Glomerular visceral epithelial cell (primary cell): ENCODE measurements at regions not wholly inside any gene's neighbourhood (a gene's known extent, or its start where the extent isn't known, plus 50 kb on each side); places are given as distances from the start of the nearest gene placed in this dataset.
"Not testable (repeated sequence)": the region's sequence is repeated elsewhere in the genome, so short reads cannot be mapped to it uniquely, and the experiment has no call there.

Experiments
- DNase-seq: peaks from one replicate; pipeline ENCODE4 v3.0.0-alpha.2; 2016; ENCODE audit errors: extremely low spot score

DNA sequence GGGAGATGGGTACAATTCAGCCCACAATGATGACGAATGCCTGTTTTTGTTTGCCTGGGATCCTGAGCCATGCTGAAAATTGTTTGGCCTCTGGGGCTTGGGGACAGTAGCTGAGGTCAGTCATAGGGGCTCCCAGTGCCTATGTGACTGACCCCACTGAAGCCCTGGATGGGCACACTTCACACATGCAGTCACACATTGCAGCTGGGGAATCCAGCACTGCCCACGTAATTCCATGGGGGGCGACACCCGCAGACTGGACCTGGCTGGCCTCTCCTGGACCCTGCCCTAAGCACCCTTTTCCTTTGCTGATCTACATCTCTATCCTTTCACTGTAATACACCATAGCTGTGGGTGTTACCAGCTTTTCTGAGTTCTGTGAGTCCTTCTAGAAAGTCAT is 295.2 kb upstream of the HS6ST1 start:
- no peak for DNase-seq

DNA sequence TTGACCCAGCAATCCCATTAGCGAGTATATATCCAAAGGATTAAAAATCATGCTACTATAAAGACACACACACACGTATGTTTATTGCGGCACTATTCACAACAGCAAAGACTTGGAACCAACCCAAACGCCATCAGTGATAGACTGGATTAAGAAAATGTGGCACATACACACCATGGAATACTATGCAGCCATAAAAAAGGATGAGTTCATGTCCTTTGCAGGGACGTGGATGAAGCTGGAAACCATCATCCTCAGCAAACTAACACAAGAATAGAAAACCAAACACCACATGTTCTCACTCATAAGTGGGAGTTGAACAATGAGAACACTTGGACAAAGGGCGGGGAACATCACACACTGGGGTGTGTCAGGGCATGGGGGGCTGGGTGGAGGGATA is 296.2 kb upstream of the HS6ST1 start:
- not testable (repeated sequence) for DNase-seq

DNA sequence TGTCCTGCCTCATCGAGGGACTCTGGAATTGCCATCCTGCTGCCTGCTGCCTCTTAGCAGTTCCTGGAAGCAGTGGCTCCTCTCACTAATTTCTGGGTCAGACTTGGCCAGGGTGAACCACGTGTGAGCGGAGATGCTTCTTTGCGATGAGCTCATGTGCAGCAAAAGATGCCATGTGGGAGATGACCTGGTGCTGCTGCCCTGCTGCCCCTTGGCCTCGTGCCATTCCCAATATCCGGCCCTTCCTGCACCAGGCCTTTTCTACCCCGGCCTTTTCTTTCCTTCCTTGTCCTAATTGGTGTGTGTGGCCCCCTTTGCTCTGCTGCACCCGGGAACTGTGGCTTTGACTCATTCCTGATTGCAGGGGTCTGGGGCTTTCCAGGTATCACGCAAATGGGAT is 296.9 kb upstream of the HS6ST1 start:
- no peak for DNase-seq

DNA sequence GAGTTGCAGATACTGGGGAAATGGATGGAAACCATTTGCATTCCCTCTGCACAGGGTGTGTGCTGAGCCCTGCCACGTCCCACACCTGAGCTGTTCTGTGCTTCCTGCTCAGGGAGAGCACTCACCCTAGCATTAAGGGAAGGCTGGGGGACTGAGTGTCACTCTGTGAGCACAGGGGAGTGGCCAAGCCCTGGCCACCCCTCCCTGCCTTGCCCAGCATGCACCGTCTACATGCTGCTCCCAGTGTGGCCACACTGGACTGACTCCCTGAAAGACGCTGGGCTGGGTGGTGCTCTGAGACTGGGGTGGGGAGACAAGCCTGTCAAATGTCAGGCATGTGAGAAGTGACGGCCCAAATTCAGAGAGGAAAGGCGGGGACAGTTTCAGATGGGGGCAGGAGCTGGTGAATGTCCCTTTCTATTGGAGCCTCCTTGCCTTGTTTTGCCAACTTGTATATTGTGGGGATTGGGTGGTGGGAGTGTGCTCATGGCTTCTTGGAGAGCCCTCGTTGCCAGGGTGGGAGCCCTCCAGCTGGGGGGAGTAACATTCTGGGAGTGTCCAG is 298.4 kb upstream of the HS6ST1 start:
- DNase-seq, result no peak

DNA sequence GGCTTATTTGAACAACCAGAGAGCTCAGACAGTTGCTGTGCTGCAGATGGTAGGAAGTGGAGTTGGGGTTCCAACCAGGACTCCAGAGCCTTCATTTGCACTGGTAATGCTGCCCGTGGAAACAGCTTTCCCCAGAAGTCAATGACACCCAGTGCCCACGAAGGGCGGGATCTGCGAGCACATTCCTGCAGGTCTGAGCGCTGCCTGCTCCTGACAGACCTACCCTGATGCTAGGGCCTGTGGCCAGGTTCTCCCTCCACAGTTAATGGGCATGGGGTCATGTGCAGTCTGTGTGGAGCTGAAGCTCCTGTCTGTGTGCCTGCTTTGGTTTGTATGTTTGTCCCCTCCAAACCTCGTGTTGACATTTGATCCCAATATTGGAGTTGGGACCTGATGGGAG is 299.0 kb upstream of the HS6ST1 start:
- DNase-seq, result no peak

DNA sequence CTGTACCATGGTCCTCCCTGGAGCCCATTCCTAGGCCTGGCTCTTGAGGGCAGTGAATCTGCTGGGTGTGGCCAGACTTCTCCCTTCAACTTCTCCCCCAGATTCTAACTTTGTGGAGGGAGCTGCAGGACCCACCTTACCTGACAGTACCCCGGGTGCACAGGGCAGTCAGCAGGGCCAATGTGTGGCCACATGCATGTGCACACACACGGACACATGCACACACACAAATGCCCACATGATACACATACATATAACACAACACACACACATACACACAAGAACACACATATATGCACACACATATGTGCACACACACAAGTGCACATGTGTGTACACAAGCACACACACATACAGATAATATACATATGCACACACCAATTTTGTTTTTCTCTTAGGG is 300.0 kb upstream of the HS6ST1 start:
- DNase-seq, result no peak

DNA sequence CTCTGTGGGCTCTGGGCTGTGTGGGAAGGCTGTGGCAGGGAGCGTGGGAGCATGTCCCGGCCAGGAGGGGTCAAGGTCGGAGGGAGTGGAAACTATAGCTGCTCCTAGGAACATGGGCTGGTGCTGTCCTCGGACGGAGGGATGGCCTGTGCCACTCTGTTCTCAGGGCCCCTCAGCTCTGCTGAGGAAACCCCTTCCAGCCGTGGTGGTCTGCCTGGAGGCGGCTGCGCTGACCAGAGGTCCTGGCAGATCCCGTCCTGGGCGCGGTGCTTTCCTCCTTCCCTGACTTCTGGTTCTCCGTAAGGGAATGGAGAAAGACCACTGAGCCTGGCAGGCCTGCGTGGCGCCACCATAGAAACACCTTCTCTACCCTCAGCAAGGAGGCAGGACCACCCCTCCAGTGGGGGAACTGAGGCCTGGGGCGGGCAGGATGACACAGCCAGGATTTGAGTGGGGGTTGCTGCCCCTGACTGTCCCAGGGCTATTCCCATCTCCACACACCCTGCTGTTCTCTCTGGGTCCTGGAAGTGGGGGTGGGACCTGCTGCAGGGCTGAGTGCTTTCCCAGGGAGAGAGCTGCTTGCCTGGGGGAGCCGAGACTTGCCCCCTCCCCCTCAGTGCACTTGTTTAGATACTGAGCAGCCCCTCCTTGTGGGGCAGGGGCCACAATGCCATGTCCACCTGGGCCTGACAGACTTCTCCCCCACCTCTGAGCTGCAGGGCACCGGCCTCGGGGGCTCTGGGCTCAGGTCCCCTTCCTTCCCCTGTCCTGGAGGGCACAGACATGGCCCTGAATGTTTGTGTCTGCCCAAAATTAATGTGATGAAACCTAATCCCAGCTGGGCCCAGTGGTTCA is 301.0 kb upstream of the HS6ST1 start:
- no peak for DNase-seq

DNA sequence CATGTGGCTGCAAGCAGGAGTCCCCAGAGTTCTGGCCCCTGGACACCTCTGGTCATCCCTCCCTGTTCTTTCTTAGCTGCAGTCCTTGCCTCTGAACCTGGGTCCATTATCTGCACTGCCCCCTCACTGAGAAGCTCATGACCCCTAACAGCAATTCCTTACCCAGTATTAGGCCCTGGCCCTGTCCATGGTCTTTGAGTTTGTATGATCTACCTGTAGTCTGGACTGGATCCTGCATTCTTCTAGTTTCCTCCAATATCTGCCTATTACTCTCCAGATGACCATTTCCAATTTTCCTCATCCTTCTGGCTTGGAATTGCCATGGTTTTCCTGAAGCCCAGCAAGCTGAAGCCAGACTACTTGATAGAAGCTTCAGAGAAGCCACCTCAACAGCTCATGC is 302.4 kb upstream of the HS6ST1 start:
- no peak for DNase-seq

DNA sequence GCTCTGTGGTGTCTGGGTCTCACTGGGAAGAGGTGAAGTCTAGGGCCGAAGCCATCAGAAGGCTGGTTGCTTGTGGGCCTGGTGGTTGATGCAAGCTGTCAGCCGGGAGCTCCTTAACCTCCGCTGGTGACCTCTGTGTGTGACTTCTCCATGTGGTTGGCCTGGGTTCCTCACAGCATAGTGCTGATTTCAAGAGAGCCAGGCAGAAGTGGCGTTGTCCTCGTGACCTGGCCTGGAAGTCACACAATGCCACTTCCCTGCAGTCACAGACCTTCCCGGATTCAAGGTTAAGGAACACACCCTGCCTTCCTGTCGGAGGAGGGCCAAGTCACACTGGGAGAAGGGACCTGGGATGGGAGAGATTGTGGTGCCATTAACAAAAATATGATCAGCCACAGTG is 303.7 kb upstream of the HS6ST1 start:
- no peak for DNase-seq

DNA sequence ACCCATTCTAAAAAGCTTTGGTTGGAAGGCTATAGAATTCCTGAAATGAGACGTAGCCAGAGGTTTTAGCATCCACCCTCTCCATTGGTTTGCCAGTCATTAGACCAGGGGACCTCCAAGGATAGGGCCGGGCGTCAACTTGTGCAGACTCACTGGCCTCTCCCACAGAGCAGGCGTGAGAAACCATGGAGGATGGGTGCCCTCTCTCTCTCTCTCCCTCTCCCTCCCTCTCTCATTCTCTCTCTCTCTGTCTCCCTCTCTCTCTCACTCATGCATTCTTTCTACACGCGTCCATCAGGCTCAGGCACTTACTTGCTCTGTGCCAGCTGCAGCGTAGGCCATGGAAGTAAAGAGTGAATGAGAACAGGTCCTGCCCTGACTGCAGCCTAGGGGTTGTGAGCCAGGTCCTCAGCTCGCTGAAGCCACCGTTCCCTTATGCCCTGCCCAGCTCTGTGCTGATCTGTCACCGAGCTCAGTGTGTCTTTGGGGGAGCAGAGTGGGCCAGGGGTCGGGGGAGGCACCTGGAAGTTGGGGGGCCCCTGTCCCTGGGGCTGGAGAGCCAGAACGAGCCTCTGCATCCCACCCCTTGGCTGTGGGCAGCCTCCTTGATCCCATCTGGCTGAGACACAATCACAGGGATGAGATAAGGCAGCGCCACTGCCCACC is 304.4 kb upstream of the HS6ST1 start:
- DNase-seq, result no peak

DNA sequence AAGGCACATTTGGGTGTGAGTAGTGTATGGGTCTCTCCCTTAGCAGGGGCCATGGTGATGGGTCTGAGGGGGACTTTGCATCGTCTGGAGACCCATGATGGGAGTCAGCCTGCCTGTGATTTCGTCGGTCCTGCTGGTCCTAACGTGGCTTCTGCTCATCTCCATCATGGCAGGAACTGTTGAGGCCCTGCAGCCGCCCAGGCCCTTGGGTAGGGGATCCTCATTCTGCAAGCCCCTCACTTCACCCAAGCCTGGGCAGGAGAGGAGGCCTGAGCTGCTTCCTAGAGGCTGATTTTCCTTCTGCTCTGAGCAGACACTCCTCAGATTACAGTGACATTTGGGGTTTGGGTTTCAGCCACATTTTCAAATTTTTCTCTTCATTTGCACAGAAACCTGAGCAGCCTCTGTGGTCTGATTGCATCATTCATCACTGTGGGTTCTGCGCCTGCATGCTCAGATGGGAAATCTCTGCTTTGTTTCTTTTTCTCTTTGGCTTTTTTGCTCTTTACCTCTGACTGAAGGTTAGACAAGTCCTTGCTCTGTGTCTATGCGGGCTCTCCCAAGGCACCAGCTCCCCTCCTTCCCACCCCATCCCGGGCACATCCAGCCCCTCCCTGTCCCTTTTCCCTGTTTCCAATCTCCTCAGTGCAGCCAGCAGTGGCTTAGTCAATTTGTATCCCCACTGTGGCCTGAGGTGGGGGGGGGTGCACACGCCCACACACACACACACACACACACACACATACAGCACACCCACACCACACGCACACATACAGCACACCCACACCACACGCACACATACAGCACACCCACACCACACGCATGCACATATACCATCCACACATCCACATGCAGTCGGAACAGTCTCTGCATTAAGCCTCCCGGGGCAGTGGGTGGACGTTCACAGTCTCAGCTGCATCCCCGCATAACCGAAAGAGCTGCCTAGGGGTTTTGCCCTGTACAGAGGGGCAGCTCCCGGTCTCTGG is 305.4 kb upstream of the HS6ST1 start:
- no peak for DNase-seq

DNA sequence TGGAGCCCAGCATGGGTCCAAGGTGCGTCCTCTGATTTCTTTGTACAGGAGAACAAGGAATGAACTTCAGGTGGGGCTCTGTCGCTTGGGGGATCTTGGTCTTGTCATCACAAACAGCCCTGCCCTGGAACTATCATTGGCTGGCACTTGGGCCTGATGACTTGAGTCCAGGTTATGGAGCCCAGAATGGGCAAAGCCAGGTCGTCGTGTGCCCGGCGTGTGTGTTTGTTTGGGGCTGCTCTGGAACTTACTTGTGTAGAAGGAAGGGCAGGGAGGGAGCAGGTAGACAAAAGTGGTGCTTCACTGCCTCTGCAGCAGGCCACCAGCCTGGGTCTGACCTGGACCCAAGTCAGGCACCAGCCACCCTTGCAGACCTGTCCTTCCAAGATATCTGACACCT is 306.3 kb upstream of the HS6ST1 start:
- DNase-seq, result no peak

DNA sequence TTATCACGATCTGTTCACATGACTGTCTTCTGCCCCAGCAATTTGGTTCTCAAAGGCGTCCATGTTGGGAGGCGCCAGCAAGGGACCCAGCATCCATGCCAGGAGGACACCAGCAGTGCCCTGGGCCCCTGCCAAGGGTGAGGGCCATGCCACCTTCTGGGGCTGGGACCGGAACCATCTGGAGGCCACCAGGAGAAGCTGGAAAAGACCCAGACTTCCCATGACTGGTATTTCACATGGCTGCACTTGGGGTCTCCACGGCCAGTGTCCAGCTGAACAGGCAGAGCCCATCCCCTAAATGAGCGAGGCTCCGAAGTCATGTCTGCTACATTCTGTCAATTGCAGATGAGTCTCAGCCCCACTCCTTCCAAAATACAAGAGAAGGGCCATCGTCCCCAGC is 306.8 kb upstream of the HS6ST1 start:
- DNase-seq, result no peak

DNA sequence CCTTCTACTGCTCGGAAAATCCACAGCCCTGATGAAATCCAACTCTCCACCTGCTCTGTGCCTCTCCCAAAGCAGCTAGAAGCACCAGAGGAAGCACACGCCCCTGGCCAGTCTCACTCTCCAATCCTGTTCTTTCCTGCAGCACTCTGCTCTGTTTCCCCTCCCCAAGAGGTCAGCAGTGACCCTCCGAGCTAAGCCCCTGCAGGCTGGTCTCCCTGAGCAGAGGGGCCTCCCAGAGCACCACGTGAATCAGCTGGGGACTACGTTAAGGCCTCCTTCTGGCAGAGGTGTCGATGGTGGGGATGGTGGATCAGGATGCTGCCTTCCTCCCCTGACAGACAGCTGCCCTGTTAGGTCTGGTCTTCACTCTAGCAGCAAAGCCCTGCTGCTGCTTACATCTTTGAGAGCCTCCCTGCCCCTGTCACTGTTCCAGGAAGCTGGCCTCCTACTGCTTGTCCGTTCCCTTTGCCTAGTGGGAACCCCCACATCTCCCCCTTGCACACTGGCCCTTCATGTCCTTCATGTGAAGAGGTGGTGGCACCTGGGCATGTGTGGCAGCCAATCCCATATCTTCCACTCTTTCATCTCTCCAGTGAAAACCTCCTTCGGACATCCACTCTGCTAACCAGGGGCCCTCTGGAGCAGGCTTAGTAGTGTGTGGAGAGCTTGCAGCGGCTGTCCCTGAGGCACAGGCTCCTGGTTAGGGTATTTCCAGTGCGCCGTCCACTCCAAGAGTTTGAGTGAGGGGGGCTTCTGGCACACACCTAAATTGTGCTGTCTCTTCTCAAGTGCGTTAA is 307.5 kb upstream of the HS6ST1 start:
- no peak for DNase-seq

DNA sequence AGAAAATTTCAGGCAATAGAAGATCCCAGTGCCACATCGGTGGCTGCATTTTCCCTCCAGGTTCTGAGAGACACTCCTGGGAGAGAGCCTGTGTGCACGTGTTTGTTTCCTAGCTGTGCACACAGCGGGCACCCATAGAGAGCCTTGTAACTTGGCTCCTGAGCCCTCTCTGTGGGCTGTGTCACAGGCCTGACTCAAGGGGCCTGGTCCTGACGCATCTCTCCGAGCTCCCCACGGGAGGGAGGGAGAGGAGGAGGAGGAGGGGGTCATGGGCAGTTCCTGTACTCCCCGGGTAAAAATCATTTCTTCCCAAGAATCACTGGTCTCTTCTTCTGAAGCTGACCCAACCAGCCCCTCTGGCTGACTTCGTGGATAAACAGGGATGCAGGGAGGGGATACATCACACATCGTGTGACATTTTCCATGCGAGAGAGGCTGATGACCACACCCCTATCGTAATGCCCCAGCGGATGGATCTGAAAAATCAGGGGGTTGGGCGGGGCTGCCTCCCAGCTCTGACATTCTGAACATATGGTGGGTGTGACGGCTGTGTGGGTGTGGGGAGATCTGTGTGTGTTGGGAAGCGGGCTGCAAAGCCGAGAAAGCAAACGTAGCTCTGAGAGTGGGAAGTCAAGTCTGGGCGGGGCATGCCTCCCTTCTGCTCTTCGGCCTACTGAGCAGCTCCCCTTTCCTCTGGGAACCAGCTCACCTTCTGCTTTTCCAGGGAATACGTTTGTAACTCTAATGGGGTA is 308.3 kb upstream of the HS6ST1 start:
- DNase-seq, result no peak

DNA sequence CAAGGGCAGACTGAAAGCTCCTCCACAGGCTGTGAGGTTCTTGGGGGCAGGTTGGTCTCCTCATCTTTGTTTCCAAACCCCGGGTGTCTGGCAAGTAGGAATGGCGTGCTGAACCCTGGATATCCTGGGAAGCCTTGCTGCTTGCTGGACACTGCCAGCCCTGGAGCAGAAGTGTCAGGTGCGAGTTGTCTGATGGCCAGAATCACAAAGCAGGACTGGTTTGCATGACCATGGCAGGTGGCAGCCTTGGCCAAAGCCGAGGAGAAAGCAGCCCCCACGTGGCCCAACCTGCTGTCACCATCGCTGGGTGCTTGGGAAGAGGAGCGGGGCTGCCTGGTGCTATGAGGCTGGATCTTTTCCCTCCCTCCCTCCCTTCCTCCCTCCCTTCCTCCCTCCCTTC is 309.5 kb upstream of the HS6ST1 start:
- DNase-seq, result no peak

DNA sequence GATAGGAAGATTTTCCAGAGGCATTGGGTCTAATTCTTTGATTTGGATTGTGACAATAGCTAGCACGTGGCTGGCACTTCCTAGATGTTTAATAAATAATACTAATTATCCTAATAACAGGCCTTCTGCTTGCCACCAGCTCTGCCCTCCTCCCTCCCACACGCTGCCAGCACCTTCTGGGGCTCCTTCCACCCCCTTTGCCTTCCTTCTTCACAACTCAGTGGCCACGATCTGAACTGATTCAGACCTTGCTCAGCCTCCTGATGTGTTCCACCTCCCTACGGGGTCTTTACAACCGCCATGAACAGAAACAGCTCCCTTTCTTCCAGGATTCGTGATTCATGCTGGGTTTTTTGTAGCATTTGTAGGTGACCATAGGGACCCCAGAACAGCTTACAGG is 310.3 kb upstream of the HS6ST1 start:
- DNase-seq, result no peak

DNA sequence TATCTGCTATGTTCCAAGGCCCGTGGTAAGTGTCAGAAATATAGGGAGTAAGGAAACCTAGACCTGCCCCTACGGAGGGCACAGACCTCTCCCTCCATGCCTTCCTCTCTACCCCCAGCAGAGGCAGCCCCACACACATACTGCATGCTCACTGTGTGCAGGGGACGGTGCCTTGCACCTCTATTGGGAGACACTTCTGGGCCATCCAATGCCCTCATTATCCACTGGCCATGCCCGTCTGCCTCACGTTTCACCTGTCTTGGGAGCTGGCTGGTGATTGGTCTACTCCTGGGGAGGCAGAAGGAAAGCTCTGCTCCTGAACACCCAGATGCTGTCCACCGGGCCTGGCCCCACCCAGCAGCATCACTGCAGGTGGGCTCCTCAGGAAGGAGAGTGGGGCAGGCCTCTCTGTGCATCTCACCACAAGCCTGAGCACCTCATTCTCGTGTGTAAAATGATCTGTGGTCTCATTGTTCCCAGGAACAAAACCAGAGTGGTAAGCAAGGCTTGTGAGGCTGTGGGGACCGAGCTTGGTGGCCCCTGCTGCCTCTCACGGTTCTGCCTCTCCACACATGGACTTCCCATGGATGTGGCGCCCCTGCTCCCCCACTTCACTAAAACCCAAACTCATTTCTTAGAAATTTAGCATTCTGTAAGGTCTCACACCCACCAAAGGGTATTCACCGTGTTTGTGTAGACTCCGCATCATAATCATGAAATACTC is 312.5 kb upstream of the HS6ST1 start:
- no peak for DNase-seq

DNA sequence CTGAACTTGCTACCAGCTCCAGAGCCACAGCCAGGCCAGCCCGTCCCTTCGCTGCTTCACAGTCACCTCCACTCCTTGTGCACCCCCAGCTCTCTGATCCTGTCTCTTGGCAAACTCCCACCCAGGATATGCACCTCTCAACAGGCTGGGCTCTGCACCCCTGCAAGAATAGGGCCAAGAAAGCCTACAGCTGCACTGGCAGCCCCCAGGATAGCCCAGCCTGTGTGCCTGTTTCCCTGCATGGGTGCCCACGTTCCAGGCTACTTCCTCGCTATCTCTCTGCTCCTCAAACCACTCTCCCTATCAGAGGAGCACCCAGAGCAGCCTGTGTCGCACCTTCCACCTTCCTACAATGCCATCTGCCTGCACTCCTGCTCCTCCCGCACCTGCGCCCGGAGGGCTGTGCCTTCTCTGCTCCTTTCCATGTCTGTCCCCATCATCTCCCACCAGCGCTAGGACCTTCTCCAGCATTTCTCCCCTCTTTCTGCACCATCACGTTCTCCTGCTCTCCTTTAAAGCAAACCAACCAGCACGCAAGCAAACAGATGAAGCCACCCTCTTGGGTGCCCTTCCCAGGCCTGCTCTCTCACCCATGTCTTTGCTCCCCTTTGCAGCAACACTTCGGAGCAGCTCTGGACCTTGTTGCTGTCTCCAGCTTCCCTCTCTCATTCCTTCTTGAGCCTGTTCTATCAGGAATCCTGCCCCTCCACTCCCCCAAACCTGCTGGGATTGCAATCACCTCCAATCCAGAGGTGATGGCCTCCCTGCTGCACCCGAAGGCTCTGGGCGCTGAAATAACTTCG is 313.2 kb upstream of the HS6ST1 start:
- no peak for DNase-seq
